ENCODE measurements at regions not wholly inside any gene's neighbourhood (a gene's known extent, or its start where the extent isn't known, plus 50 kb on each side); places are given as distances from the start of the nearest gene placed in this dataset.

DNA sequence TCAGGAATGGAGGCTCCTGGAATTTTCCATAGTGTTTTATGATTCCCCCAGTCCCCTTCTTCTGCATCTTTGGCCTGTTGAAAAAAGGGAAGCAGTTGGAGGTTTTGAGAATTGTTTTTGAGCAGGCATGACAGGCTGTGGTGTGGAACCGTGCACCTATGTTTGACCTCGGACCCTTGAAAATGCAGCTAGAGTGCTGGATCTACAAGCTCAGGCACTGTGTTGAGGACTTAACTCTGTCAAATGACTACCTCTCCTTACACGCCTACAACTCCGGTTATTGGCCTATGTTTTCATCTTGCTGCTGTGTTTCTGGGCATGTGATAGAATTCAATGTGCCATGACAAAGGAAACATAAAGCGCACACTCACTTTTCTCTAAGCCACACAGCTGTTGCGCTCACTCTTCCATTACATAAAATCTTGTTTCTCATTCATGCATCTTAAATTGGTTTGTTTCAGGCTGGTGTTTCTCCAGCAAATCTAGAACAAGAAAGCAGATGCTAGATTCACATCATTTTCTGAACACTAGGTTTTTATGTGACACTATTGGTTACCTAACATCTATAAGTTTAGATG is 616.6 kb downstream of the FGF9 start:
- no peaks in the 10 kb centered on the region for H3K36me3 ChIP-seq
- TF ChIP-seq, protein P1, sequence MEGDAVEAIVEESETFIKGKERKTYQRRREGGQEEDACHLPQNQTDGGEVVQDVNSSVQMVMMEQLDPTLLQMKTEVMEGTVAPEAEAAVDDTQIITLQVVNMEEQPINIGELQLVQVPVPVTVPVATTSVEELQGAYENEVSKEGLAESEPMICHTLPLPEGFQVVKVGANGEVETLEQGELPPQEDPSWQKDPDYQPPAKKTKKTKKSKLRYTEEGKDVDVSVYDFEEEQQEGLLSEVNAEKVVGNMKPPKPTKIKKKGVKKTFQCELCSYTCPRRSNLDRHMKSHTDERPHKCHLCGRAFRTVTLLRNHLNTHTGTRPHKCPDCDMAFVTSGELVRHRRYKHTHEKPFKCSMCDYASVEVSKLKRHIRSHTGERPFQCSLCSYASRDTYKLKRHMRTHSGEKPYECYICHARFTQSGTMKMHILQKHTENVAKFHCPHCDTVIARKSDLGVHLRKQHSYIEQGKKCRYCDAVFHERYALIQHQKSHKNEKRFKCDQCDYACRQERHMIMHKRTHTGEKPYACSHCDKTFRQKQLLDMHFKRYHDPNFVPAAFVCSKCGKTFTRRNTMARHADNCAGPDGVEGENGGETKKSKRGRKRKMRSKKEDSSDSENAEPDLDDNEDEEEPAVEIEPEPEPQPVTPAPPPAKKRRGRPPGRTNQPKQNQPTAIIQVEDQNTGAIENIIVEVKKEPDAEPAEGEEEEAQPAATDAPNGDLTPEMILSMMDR (IDR thresholded peaks at IDR 0.05) = no peak
- ATAC-seq = no peak
- intact Hi-C loops (cut with DNase I) = loop anchor here in 1 of 3 donors (10.0 kb wide), 1 partner anchor 653 kb away; no protein-coding TSS in a partner anchor
- H3K4me1 ChIP-seq = no peaks in the 10 kb centered on the region
- WGBS, 2 donors = 87 to 89% methylated on average over 6 of the region's 6 CpGs
- H3K27ac ChIP-seq = no peak overlapping the region
- no peaks in the 10 kb centered on the region for H3K9me3 ChIP-seq
- no peak for FAIRE-seq
- H3K27me3 ChIP-seq = no peaks in the 10 kb centered on the region
- DNase-seq = no peak
- no peak overlapping the region for H3K4me3 ChIP-seq

DNA sequence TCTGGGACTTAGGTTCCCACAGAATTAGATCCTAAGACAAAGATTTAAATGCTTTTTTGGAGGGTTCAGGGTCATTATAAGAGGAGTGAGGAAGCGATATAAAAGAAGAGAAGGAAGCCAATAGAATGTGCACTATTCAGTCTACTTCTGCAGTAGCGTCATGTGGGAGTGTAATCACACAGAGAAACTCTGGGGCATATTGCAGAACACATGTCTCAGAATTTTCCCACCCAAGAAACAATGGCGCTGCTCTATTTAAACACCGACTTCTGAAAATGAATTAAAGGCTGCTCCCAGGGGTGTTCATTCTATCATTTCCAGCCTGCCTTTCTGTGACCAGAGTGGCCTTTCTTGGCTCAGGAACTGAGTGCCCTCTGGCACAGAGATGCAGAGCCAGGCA is 617.6 kb downstream of the FGF9 start:
- no peak for FAIRE-seq
- no peak overlapping the region for H3K27ac ChIP-seq
- intact Hi-C loops (cut with DNase I) = loop anchor here in 1 of 3 donors (10.0 kb wide), 1 partner anchor 654 kb away; no protein-coding TSS in a partner anchor
- H3K9me3 ChIP-seq = no peaks in the 10 kb centered on the region
- no peak for DNase-seq
- H3K36me3 ChIP-seq = no peaks in the 10 kb centered on the region
- ATAC-seq = no peak
- TF ChIP-seq, protein P1 (IDR thresholded peaks at IDR 0.05) = no peak
- WGBS, 2 donors = 81 to 94% methylated on average over 4 of the region's 4 CpGs
- H3K4me3 ChIP-seq = no peak overlapping the region
- no peaks in the 10 kb centered on the region for H3K27me3 ChIP-seq
- no peaks in the 10 kb centered on the region for H3K4me1 ChIP-seq

DNA sequence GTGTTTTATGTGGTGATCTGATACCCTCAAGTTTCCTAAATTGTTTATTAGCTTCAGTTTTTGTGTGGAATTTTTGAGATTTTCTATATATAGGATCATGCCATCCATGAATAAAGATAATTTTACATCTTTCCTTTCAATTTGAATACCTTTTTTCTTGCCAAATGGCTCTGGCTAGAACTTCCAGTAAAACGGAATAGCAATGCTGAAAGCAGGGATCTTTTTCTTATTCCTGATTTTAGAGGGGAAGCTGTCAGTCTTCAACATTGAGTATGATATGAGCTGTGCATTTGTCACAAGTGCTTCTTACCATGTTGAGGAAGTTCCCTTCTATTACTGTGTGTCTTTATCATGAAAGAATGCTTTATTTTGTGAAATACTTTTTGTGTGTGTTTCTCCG is 618.8 kb downstream of the FGF9 start:
- Histone ChIP-seq H3K4me3 (no peak overlapping the region), H3K36me3 (no peaks in the 10 kb centered on the region), H3K27me3 (no peaks in the 10 kb centered on the region), H3K27ac (no peak overlapping the region), H3K9me3 (no peaks in the 10 kb centered on the region), H3K4me1 (no peaks in the 10 kb centered on the region)
- DNase-seq (no peak), FAIRE-seq (no peak), ATAC-seq (no peak)
- intact Hi-C loops (cut with DNase I) = loop anchor here in 1 of 3 donors (10.0 kb wide), 1 partner anchor 655 kb away; no protein-coding TSS in a partner anchor
- TF ChIP-seq, protein P1 (IDR thresholded peaks at IDR 0.05) = no peak
- 40 to 56% methylated on average over 2 of the region's 2 CpGs for WGBS, 2 donors

DNA sequence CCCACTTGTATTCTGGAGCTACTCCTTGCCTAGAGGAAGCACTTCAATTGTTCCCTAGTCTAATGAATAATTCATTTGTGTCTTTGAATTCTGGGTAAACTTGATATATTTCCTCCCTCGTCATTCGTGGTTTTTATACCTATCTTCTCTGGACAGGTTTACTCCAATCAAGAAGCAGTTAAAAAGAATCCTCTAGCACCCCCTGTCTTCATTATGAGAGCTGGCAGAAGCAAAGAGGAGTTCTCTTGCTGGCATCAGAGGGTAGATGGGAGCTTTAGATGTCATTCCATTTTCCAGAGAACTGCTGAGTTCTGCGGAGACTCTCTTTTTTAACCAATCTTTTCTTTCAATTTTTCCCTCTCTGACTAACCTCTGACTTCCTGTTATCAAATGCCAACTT is 627.7 kb downstream of the FGF9 start:
- Histone ChIP-seq H3K27ac (no peak overlapping the region), H3K9me3 (no peaks in the 10 kb centered on the region), H3K4me3 (no peak overlapping the region), H3K27me3 (no peaks in the 10 kb centered on the region), H3K36me3 (no peaks in the 10 kb centered on the region), H3K4me1 (no peaks in the 10 kb centered on the region)
- ATAC-seq (no peak), FAIRE-seq (no peak), DNase-seq (no peak)
- WGBS, 2 donors = 51 to 59% methylated on average over 3 of the region's 3 CpGs
- TF ChIP-seq, protein P1 (IDR thresholded peaks at IDR 0.05) = no peak
- intact Hi-C loops (cut with DNase I) = no loop called here

DNA sequence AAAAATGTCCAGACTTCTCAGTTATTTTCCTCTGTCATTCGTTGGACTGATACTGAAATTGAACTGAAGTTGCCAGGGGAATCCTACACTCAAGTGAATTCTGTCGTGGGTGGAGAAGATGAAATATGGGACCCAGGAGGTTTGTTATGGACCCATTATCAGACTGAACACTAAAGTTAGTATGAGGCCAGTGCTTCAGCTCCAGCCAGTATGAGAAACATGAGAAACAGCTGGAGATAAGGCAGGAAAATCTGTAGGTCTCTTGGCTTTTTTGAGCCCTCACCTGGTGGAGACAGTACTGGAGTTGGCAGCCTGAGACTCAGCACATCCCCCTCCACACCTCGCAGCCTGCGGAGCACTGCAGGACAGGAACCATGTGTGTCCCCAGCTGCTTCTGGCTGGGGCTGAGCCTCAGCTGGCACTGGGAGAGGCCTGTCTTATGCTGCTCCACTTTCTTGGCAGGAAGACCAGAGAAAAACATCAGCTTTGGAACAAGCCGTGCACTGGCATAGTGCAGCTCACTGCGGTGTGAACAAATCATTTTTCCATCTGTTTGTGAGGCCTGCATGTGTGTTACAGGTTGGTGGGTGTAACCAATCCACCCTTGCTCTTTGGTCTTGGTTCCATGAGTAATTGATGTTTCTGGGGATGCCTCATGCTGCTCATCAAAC is 641.0 kb downstream of the FGF9 start:
- intact Hi-C loops (cut with DNase I) = no loop called here
- peak in 1 of 4 donors; percentile 22 for ATAC-seq
- Histone ChIP-seq H3K27me3 (no peaks in the 10 kb centered on the region), H3K9me3 (no peaks in the 10 kb centered on the region), H3K36me3 (no peaks in the 10 kb centered on the region), H3K4me3 (no peak overlapping the region), H3K27ac (no peak overlapping the region), H3K4me1 (no peaks in the 10 kb centered on the region)
- TF ChIP-seq, protein P1 (IDR thresholded peaks at IDR 0.05) = no peak
- WGBS, 2 donors = 56 to 63% methylated on average over 6 of the region's 6 CpGs
- no peak for DNase-seq
- no peak for FAIRE-seq
